SK-N-DZ (cell line): ENCODE measurements at regions not wholly inside any gene's neighbourhood (a gene's known extent, or its start where the extent isn't known, plus 50 kb on each side); places are given as distances from the start of the nearest gene placed in this dataset.
"Not testable (repeated sequence)": the region's sequence is repeated elsewhere in the genome, so short reads cannot be mapped to it uniquely, and the experiment has no call there.

ENCODE experiments used
- DNase-seq: peaks from one replicate; pipeline ENCODE4 v3.0.0-alpha.2; 2015; ENCODE audit warnings: low spot score
- small RNA-seq, 2 experiments: library from RNA; depleted of rRNA; stranded (forward); fragments of <200 nt; gene quantifications; one replicate each; pipeline ENCODE3, GENCODE V24; 2014

GRCh38 chr14:21768116-21768874 lies 94.7 kb upstream of the OR4E1 start:
- DNase-seq, result peak; percentile 8

DNA sequence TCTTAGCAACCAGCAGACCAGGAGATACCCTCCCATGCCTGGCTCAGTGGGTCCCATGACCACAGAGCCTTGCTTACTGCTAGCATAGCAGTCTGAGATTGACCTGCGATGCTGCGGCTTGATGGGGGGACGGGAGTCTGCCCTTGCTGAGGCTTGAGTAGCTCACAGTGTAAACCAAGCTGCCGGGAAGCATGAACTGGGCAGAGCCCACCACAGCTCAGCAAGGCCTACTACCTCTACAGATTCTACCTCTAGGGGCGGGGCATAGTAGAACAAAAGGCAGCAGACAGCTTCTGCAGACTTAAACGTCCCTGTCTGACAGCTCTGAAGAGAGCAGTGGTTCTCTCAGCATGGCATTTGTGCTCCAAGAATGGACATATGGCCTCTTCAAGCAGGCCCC lies 86.7 kb upstream of the OR4E1 start:
- not testable (repeated sequence) for DNase-seq

GRCh38 chr14:21749306-21749868 lies 75.8 kb upstream of the OR4E1 start:
- DNase-seq, result no peak

- peak; percentile 54 for DNase-seq
These were observed 75.3 kb upstream of the OR4E1 start for GRCh38 chr14:21748869-21749303.

DNA sequence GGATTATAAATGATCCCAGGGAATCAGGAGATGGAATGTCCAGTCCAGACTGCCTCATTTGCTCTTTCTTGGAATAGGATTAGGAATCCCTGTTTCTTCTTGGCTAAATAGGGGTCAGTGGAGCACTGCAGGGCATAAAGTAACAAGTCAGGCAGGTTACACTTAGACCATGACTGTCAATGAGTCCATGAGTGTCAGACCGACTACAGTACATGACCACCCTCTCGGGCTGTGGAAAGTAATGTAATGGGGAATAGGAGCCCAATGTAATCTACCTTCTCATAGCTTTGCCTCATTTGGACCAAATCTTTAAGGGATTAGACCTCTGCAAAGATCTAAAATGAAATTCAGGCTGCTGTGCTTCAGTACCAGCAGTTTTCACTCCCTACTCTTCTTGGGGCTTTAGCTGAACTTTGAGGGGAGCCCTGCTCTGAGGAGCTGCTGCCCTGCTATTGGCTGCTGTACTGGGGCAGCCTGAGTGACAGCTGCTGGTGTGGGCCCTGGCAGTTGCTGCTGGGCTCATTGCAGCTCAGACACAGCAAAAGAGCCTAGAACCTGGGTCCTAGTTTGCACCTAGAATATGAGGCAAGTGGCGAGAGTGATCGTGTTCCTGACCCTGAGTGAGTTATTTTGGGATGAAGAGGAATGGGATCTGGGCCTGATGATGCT lies 62.2 kb upstream of the OR4E1 start:
- no peak for DNase-seq

- DNase-seq, result no peak
These were observed 61.6 kb upstream of the OR4E1 start for GRCh38 chr14:21735200-21735599.

DNA sequence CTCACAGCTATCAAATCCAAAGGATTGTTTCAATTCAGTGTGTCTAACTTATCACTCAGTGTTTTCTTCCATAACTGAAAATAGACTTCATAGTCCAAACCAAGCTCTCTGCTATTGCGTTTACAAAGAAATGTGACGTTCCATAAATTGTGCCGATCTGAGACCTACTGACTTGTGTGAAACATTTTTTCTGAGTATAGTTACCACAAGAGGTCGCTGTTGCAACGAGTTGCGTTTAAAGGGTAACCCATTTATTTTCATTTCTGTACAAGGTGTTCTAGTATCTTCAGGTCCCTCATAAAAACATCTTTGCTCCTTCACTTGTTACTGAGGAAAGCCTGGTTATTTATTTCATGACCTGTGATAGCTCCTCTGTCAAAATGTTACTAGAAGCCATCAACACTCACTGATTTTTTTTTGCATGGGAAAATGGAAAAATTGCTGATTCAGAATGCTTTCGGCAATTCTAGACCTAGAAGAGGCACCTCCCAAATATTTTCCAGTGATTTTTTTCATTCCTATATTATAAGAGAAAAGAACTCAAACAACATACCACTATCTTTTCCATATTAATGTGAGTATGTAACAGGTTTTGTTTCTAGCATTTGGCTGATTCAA lies 60.9 kb upstream of the OR4E1 start:
- DNase-seq, result peak; percentile 17

DNA sequence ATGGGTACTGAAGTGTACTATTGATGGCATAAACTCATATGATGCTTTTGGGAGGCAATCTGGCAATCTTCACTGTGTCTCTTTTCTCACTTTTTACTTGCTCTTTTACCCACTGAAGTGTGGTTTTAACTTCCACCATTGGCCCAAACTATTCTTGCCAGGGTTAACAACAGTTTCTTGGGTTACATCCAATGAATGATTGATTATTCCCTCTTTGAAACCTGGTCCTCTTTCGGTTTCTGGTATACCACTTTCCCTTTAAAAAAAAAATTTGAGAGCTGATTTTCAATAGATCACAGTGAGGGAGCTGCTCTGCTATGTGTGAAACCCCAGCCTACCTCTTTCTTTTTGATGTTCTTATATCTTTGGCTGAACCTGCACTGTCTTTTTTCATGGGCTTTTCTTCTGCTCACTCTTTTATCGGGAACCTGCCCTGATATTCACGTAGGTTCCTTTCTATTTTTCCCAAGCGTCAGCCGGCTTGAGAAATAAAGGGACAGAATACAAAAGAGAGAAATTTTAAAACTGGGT lies 56.1 kb upstream of the OR4E1 start:
- no peak for DNase-seq

DNA sequence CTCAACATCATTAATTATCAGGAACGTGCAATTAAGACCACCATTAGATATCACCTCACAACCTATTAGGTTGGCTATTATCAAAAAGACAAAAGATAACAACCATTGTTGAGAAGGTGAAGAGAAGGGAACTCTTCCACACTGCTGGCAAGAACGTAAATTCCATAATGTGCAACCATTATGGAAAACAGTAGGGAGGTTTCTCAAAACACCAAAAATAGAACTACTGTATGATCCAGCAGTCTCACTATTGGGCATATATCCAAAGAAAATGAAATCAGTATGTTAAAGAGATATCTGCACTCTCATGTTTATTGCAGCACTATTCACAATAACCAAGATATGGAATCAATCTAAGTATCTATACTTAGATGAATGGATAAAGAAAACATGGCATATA lies 51.6 kb upstream of the OR4E1 start:
- no peak for DNase-seq

- no peak for DNase-seq
These were observed 50.7 kb upstream of the OR4E1 start for GRCh38 chr14:21724090-21724973.

DNA sequence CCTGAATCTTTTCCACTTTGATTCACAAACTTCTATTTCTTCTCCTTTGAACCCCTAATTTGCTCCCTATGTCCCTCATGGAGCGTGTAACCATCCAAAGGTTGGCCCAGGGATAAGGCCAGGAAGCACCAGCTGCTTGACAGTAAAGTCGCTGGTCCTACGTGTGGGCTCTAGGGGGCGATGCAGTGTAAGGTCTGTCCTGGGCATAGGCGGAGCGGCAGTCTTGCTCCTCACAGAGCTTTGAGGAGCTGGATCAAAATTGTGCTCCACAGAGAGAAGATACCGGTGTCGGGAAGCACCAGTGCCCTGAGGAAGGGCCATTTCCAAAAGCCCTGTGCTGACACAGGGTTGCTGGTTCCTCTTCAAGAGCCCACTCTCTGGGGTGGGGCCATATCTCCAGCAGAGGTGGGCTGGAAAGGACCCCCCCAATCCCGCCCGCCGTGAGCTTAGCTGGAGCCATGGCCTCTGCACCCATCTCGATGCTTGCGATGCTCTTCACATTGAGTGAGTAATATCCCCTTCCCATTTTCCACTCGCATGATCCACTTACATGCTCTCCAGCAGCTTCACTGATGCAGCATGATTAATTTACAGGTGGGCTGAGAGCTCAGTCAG lies 49.9 kb upstream of the OR4E1 start:
- DNase-seq, result peak; percentile 9

Small RNAs in the stretch of these regions (small RNA-seq; reads per million reads assigned to genes)
- gene AC245505.1 (0 reads per million in 2 experiments), gene TRAJ30 (0 reads per million in 2 experiments), gene TRAJ31 (0 reads per million in 2 experiments), gene TRAJ32 (0 reads per million in 2 experiments), gene TRAJ33 (0 reads per million in 2 experiments), gene TRAJ34 (0 reads per million in 2 experiments), gene TRAJ35 (0 reads per million in 2 experiments), gene TRAJ36 (0 reads per million in 2 experiments), gene TRAJ37 (0 reads per million in 2 experiments), gene TRAJ38 (0 reads per million in 2 experiments), gene TRAJ39 (0 reads per million in 2 experiments), gene TRAJ40 (0 reads per million in 2 experiments), gene TRAJ41 (0 reads per million in 2 experiments), gene TRAJ42 (0 reads per million in 2 experiments), gene TRAJ43 (0 reads per million in 2 experiments), gene TRAJ44 (0 reads per million in 2 experiments), gene TRAJ45 (0 reads per million in 2 experiments), gene TRAJ46 (0 reads per million in 2 experiments), gene TRAJ47 (0 reads per million in 2 experiments), gene TRAJ48 (0 reads per million in 2 experiments), gene TRAJ49 (0 reads per million in 2 experiments), gene TRAJ50 (0 reads per million in 2 experiments), gene TRAJ51 (0 reads per million in 2 experiments), gene TRAJ52 (0 reads per million in 2 experiments), gene TRAJ53 (0 reads per million in 2 experiments), gene TRAJ54 (0 reads per million in 2 experiments), gene TRAJ55 (0 reads per million in 2 experiments), gene TRAJ56 (0 to 0.16 reads per million in 2 experiments), gene TRAJ57 (0 reads per million in 2 experiments), gene TRAJ58 (0 reads per million in 2 experiments), gene TRAJ59 (0 reads per million in 2 experiments), gene TRAJ60 (0 reads per million in 2 experiments), gene TRAJ61 (0 reads per million in 2 experiments), gene TRAV15 (0 reads per million in 2 experiments), gene TRDD1 (0 reads per million in 2 experiments), gene TRDD2 (0 reads per million in 2 experiments), gene TRDD3 (0 reads per million in 2 experiments), gene TRDJ1 (0 reads per million in 2 experiments), gene TRDJ2 (0 reads per million in 2 experiments), gene TRDJ3 (0 reads per million in 2 experiments), gene TRDJ4 (0 reads per million in 2 experiments), gene TRDV1 (0 reads per million in 2 experiments)
